ENCODE measurements at regions not wholly inside any gene's neighbourhood (a gene's known extent, or its start where the extent isn't known, plus 50 kb on each side); places are given as distances from the start of the nearest gene placed in this dataset.

- TF ChIP-seq CTCF (conservative IDR thresholded peaks at IDR 0.05 in 1 of 2, IDR thresholded peaks at IDR 0.05 in 1 of 2; ENCODE audit: extremely low read depth in 1 of 2, insufficient read depth in 1 of 2, low read depth in 1 of 2, low read length in 2 of 2) (no peak), EZH2 (IDR thresholded peaks at IDR 0.05; ENCODE audit: borderline replicate concordance, low read length) (no peak)
Observed at GRCh38 chr12:19003987-19004619, 125.4 kb upstream of the PLEKHA5 start.

All from mammary epithelial cell (primary cell).